Epithelial cell of esophagus (primary cell): ENCODE measurements at regions not wholly inside any gene's neighbourhood (a gene's known extent, or its start where the extent isn't known, plus 50 kb on each side); places are given as distances from the start of the nearest gene placed in this dataset.
"Not testable (repeated sequence)": the region's sequence is repeated elsewhere in the genome, so short reads cannot be mapped to it uniquely, and the experiment has no call there.

Experiments used
- DNase-seq: peaks from one replicate; pipeline ENCODE4 v3.0.0; 2010; ENCODE audit warnings: low read depth
- H3K4me3 ChIP-seq: 2 replicates; pipeline ENCODE4 v1.5.1; 2011; ENCODE audit warnings: mild to moderate bottlenecking, low read length, control low read depth
- TF ChIP-seq, protein P1 (sequence below): IDR thresholded peaks from 2 replicates; pipeline ENCODE4 v1.5.1; 2011; ENCODE audit warnings: low read depth, mild to moderate bottlenecking, low read length, control low read depth, inconsistent platforms; ENCODE audit not compliant: insufficient read depth; ENCODE audit errors: missing control alignments

DNA sequence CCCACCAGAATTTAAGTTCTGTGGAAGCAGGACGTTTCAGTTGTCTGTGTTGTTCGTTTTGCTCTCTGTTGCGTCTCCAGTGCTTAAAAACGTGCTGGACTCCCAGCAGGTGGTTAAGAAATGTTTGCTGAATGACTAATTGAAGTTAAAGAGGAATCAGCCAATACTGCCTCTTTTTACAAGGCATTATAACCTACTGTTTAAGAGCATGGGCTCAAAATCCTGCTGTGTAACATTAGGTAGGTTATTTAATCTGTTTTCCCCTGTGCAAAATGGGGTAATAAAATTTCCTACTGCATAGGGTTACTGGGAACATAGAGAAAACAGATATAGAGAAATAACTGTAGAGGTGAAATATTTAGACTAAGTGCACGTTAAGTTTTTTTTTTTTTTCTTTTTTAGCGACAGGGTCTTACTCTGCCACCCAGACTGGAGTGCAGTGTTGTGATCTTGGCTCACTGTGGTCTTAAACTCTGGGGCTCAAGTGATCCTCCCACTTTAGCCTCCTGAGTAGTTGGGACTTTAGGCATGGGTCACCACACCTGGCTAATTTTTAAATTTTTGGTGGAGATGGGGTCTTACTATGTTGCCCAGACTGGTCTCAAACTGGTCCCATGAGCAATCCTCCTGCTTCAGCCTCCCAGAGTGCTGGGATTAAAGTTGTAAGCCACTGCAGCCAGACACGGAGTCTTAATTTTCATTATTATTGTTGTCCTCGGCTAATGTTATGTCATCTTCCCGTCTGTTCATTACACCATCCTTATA, 139.4 kb upstream of the PRICKLE1 start:
- DNase-seq, result no peak
- H3K4me3 ChIP-seq, result no peak overlapping the region
- TF ChIP-seq, protein P1, sequence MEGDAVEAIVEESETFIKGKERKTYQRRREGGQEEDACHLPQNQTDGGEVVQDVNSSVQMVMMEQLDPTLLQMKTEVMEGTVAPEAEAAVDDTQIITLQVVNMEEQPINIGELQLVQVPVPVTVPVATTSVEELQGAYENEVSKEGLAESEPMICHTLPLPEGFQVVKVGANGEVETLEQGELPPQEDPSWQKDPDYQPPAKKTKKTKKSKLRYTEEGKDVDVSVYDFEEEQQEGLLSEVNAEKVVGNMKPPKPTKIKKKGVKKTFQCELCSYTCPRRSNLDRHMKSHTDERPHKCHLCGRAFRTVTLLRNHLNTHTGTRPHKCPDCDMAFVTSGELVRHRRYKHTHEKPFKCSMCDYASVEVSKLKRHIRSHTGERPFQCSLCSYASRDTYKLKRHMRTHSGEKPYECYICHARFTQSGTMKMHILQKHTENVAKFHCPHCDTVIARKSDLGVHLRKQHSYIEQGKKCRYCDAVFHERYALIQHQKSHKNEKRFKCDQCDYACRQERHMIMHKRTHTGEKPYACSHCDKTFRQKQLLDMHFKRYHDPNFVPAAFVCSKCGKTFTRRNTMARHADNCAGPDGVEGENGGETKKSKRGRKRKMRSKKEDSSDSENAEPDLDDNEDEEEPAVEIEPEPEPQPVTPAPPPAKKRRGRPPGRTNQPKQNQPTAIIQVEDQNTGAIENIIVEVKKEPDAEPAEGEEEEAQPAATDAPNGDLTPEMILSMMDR, result no peak

DNA sequence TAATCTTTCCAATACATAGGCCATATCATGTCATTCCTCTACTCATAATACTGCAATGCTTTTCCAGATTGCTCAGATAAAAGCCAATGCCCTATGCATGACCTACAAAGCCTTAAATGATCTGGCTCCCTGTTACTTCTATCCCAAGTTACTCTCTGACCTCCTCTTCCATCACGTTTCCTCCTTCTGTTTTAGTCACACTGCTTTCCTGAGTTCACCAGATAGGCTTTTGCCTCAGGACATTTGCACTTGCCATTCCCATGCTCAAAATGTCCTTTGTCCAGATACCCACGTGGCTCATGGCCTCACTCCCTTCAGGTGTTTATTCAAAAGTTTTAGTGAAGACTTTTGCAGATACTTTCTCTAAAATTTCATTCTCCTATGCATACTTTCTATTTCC, 138.7 kb upstream of the PRICKLE1 start:
- TF ChIP-seq, protein P1, result no peak
- no peak for DNase-seq
- H3K4me3 ChIP-seq, result no peak overlapping the region

DNA sequence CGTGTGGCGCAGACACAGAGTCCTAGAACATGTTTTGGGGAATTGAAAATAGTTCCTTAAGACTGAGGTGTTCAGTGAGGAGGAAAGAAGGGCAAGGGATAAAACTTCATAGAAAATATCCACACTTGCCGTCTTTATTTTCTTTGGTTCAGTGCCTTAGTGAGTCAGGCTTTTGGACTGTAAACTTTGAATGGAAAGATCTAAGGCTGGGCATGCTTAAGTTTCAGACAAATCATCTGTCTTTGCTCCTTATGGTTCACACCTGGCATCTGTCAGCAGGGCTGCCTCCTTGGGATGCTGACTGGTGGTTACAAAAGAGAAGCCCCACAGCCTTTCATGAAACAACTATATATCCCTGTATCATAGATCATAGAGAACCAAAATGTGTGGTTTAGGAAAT, 136.3 kb upstream of the PRICKLE1 start:
- no peak overlapping the region for H3K4me3 ChIP-seq
- TF ChIP-seq, protein P1, result no peak
- DNase-seq, result peak; percentile 82

DNA sequence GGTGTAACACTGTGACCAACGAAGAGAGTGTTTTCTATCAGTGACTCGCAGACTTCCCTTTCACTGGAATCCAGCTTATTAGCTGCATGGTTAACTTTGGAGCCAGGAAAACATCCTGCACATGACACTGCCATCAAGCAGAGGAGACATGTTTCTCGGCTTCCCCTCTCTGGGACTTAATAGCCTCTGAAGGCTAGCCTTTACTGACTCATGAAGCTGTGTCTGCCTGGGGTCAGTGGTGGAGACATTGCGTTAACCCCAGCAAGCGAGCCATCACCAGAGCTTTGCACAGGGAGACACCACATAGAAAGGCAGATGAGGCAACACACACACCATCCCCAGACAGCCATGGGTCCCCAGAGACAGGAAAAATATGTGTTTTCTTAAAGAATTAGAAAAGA, 126.9 kb upstream of the PRICKLE1 start:
- H3K4me3 ChIP-seq, result no peak overlapping the region
- TF ChIP-seq, protein P1, result no peak
- no peak for DNase-seq

DNA sequence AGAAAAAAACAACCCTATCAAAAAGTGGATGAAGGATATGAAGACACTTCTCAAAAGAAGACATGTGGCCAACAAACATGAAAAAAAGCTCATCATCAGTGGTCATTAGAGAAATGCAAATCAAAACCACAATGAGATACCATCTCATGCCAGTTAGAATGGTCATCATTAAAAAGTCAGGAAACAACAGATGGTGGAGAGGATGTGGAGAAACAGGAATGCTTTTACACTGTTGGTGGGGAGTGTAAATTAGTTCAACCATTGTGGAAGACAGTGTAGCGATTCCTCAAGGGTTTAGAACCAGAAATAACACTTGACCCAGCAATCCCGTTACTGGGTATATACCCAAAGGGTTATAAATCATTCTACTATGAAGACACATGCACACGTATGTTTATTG, 124.0 kb upstream of the PRICKLE1 start:
- H3K4me3 ChIP-seq, DNase-seq: not testable (repeated sequence)

DNA sequence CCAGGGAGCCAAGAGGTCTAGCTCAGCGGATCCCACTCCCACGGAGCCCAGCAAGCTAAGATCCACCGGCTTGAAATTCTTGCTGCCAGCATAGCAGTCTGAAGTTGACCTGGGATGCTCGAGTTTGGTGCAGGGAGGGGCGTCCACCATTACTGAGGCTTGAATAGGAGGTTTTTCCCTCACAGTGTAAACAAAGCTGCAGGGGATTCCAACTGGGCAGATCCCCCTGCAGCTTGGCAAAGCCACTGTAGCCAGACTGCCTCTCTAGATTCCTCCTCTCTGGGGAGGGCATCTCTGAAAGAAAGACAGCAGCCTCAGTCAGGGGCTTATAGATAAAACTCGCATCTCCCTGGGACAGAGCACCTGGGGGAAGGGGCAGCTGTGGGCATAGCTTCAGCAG, 118.8 kb upstream of the PRICKLE1 start:
- not testable (repeated sequence) for DNase-seq, H3K4me3 ChIP-seq

DNA sequence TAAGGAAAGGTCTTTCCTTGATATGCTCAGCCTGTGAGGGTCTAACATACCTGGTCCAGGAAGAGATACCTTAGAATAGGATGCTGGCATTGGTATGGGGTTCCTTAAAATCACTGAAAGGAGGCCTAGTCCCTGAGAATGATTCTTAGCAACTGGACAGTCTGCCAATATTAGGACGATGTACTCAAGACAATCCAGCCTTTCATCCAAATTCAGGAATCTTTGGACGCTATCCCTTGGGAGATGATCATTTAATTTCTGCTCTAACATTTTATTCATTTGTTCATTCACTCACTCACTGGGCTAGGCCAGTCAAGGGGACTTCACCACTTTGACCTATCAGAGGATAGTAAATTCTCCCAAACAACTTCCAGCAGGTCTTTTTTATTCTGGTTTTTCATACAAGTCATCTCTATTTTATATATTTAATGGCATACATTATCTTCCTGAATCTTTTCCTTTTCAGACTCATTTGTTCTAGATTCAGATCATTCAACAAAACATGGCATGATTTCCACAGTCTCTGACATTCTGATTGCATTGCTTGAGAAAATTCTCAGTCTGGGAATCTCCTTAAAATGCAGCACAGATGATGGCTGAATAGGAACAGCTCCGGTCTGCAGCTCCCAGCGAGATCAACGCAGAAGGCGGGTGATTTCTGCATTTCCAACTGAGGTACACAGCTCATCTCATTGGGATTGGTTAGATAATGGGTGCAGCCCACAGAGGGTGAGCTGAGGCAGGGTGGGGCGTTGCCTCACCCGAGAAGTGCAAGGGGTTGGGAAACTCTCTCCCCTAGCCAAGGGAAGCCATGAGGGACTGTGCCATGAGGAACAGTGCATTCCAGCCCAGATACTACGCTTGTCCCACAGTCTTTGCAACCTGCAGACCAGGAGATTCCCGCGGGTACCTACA, 118.0 kb upstream of the PRICKLE1 start:
- no peak overlapping the region for H3K4me3 ChIP-seq
- DNase-seq, result no peak
- TF ChIP-seq, protein P1, result no peak
